ENCODE measurements at regions not wholly inside any gene's neighbourhood (a gene's known extent, or its start where the extent isn't known, plus 50 kb on each side); places are given as distances from the start of the nearest gene placed in this dataset.
A peak's percentile ranks its signal among the peaks of the same experiment; 100 is the strongest.

DNA sequence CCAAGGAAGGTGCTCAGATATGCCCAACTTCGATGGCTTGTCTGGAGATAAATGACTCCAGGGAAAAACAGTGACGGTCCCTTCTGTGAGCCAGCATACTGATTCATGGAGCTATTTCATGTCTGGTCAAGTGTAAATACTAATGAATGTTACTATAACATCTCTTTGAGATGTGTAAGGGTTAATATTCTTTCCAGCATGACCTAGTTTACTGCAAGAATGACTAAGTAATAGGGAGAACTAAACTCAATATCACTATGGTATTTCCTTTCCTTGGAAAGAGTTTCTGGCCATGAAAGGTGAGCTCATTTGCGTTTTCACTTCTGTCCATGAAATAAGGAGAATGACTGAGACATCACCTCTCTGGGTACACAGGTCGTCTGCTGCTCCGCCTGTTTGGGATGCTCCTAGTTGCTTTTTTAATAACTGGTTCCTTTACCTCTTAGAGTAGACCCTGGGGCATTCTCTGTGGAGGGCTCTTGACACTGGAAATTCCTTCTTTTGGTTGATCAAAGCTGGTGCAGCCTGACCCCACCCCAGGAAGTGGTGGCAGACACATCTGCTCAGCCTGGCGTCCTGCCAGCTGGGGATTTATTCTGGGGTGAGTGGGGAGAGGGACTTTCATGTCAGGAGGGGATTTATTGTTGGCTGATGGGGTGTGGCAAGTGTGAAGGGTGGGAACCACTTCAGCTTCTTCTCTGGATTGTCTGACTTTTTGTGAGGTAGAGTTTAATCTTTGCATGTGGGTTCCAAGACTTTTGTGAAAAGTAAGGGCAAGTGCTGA lies 250.0 kb upstream of the MPDZ start:
- no peak for DNase-seq

DNA sequence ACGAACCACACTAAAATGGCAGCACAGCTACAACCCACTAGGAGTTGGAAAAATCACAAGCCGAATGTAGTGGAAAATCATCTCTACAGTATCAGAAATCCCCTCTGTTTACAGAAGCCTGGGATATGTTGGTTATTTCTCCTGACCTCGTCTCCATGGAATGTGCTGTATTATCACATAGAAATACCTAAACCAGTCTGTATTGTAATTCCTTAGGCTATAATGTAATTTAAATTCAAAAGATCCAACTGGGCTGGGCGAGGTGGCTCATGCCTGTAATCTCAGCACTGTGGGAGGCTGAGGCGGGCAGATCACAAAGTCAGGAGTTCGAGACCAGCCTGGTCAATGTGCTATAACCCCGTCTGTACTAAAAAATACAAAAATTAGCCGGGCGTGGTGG lies 244.8 kb upstream of the MPDZ start:
- no peak for DNase-seq

- no peak for DNase-seq
Measured at GRCh38 chr9:13520069-13520468, 240.6 kb upstream of the MPDZ start.

- no peak for DNase-seq
Measured at GRCh38 chr9:13513716-13514444, 234.4 kb upstream of the MPDZ start.

DNA sequence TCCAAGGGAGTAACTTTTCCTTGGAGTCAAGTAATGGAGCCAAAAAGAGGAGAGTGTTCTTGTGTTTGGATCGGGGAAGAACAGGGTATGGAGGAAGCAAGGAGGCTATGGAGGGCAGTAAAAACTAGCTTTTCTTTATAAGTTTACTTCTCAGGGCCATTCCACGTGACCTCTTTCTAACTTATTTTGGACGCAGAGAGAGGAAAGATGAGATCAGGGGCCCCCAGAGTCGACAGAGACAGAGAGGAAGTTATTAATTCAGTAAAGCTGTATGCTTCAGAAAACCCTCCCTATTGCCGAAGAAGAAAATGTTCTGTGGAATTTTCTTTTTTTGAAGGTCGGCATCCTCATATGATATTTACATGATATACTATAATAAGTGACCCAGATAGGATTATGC lies 233.8 kb upstream of the MPDZ start:
- DNase-seq = peak; percentile 89

- DNase-seq = no peak
Measured at GRCh38 chr9:13508681-13509080, 229.2 kb upstream of the MPDZ start.

DNA sequence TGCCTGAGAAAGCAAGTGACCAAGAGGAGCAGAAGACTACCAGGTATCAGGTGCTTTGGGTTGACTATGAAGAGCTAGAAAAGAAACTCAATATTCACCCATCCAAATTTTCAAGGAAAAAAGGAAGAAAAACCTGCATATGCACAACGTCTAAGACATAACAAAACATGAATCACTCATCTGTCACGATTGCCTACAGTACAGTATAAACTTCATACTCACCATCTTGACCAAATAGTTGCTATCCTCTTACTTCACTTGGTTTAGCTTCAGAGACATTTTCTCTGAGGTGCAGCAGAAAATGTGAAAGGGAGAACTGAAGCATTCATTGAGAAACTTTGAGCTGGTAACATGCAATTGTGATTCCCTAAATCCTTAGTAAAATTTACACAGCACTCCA lies 228.6 kb upstream of the MPDZ start:
- no peak for DNase-seq

DNA sequence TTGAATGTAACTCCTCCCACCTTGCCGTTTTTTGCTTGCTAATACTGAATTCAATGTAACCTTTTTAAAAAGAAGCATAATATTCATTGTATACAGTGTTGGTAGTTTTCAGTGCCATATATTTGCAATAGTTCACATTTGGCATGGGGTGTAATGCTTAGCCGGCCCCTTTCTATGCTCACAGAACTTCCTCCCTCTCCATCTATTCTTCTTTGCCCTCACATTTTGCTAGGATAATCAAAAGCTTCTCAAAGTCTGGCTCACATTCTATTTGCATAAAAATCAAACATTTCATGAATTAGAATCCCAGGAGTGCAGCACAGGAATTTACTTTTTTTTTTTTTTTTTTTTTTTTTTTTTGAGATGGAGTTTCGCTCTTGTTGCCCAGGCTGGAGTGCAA lies 226.3 kb upstream of the MPDZ start:
- no peak for DNase-seq

GRCh38 chr9:13503599-13503998 lies 224.1 kb upstream of the MPDZ start:
- DNase-seq = no peak

- DNase-seq = peak; percentile 42
Measured at GRCh38 chr9:13502484-13502883, 223.0 kb upstream of the MPDZ start.

GRCh38 chr9:13501018-13501417 lies 221.5 kb upstream of the MPDZ start:
- DNase-seq = no peak

DNA sequence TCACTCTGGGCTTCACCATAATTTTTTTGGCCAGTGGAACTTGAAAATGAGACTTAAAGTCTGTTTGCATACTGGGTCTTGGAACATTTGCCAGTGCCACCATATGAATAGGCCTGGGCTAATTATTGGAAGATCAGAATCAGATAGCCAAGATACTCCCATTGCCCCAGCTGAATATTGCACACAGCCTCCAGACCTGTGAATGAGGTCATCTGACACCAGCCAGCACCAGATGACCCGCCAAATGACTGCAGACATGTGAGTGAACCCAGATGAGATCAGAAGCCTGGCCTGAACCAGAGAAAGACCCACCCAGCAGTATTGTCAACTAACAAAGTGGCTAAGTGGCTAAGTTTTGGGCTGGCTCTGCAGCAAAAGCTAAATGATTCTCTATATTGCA lies 220.5 kb upstream of the MPDZ start:
- DNase-seq = no peak

- DNase-seq = no peak
Measured at GRCh38 chr9:13493697-13494096, 214.2 kb upstream of the MPDZ start.

- DNase-seq = no peak
Measured at GRCh38 chr9:13491493-13492424, 212.3 kb upstream of the MPDZ start.

- DNase-seq = no peak
Measured at GRCh38 chr9:13491138-13491492, 211.6 kb upstream of the MPDZ start.

DNA sequence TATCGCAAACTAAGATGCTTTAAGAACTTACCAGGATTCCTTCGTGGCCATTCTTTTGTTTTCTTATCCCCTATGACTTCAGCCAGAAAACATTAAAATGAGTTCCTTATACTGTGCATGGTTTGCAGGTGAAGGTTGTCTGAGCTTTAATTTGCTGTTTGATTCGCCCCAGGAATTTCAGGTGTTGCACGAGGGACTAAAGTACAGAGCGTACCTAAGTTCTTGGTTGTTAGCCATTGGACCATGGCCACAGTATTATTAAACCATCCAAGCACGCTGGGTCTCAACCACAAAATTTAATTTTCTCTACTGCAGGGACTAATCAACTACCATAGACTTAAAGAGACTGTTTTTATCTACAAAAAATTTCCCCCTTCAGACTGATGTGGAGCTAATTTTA lies 208.4 kb upstream of the MPDZ start:
- DNase-seq = no peak

DNA sequence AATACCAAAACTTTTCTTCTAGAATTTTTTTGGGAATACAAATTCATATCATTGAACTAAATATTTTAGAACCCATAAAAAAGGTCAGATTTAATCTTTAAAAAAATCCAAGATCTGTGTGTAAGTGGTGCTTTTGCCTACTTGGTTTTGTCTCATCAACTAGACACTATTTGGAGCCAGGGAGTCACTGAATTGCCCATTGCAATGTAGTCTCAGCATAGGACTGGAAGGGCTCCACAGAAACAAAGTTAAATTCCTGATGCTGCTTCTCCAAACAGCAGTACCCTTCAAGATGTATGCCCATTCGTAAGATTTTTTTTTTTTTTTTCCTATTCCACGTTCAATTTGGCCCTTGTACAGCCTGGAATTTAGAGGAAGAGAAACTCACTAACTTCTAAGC lies 208.0 kb upstream of the MPDZ start:
- DNase-seq = peak; percentile 18

GRCh38 chr9:13487071-13487470 lies 207.6 kb upstream of the MPDZ start:
- no peak for DNase-seq

- peak; percentile 74 for DNase-seq
Measured at GRCh38 chr9:13485068-13485596, 205.6 kb upstream of the MPDZ start.

- DNase-seq = no peak
Measured at GRCh38 chr9:13484186-13484585, 204.7 kb upstream of the MPDZ start.

- no peak for DNase-seq
Measured at GRCh38 chr9:13481274-13481673, 201.8 kb upstream of the MPDZ start.

- no peak for DNase-seq
Measured at GRCh38 chr9:13480693-13481092, 201.2 kb upstream of the MPDZ start.

DNA sequence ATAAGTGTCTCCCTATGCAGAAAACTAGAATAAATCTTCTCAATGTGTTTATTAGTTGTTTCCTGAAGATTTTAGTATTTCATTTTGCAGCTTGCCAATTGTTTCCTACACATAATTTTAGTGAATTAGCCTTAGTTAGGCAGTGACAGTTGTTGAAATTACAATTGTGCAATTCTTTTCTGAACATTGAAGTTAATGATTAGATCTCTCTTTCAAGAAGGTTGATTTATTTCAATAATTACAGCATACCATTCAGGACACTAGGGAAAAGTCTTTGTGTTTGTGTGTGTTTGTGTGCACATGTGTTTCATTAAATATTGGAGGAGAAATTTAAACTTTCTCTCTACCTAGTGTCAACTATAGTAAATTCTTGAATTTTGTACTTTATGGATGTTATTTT lies 199.6 kb upstream of the MPDZ start:
- no peak for DNase-seq

Measured in hindlimb muscle (tissue), 1 donor.